H9 (cell line): ENCODE measurements at regions not wholly inside any gene's neighbourhood (a gene's known extent, or its start where the extent isn't known, plus 50 kb on each side); places are given as distances from the start of the nearest gene placed in this dataset.

Source experiments
- DNase-seq: peaks from one replicate; pipeline ENCODE4 v3.0.0-alpha.2; 2017
- H2AFZ ChIP-seq: one replicate; pipeline ENCODE4 v1.6.1; 2013; ENCODE audit warnings: mild to moderate bottlenecking, low read length, control low read depth, moderate library complexity
- H2AK5ac ChIP-seq: 2 replicates; pipeline ENCODE4 v1.6.1; 2013; ENCODE audit warnings: low read length, control low read depth, mixed read lengths; ENCODE audit not compliant: insufficient read length
- H2BK120ac ChIP-seq: one replicate; pipeline ENCODE4 v1.6.1; 2013; ENCODE audit warnings: low read depth, mild to moderate bottlenecking, low read length, control low read depth, inconsistent platforms; ENCODE audit not compliant: poor library complexity, severe bottlenecking
- H2BK12ac ChIP-seq: 2 replicates; pipeline ENCODE4 v1.6.1; 2013; ENCODE audit warnings: low read length, control low read depth, mixed read lengths, low read depth; ENCODE audit not compliant: insufficient read length
- H2BK15ac ChIP-seq: 2 replicates; pipeline ENCODE4 v1.6.1; 2013; ENCODE audit warnings: low read depth, low read length, control low read depth
- H2BK20ac ChIP-seq: one replicate; pipeline ENCODE4 v1.6.1; 2013; ENCODE audit warnings: low read depth, mild to moderate bottlenecking, low read length, control low read depth, inconsistent platforms; ENCODE audit not compliant: poor library complexity, severe bottlenecking
- H2BK5ac ChIP-seq: 2 replicates; pipeline ENCODE4 v1.6.1; 2013; ENCODE audit warnings: low read length, control low read depth, mixed read lengths; ENCODE audit not compliant: insufficient read length
- H3K14ac ChIP-seq: 2 replicates; pipeline ENCODE4 v1.6.1; 2013; ENCODE audit warnings: low read length, control low read depth; ENCODE audit not compliant: insufficient read depth
- H3K18ac ChIP-seq: 2 replicates; pipeline ENCODE4 v1.6.1; 2013; ENCODE audit warnings: low read depth, mild to moderate bottlenecking, mixed read lengths, low read length, control low read depth; ENCODE audit not compliant: insufficient read length
- H3K23ac ChIP-seq: 2 replicates; pipeline ENCODE4 v1.6.1; 2013; ENCODE audit warnings: low read length, control low read depth, mixed read lengths, low read depth; ENCODE audit not compliant: insufficient read length
- H3K23me2 ChIP-seq: 2 replicates; pipeline ENCODE4 v1.6.1; 2013; ENCODE audit warnings: low read depth, mild to moderate bottlenecking, mixed read lengths, low read length, control low read depth; ENCODE audit not compliant: insufficient read length, poor library complexity, severe bottlenecking
- H3K27ac ChIP-seq: 2 replicates; pipeline ENCODE4 v1.5.1; 2013; ENCODE audit warnings: low read length, control low read depth, mixed read lengths, low read depth; ENCODE audit not compliant: insufficient read length
- H3K27me3 ChIP-seq: 2 replicates; pipeline ENCODE4 v1.6.1; 2013; ENCODE audit warnings: low read length, control low read depth, inconsistent platforms; ENCODE audit not compliant: insufficient read depth
- H3K4ac ChIP-seq: 2 replicates; pipeline ENCODE4 v1.6.1; 2013; ENCODE audit warnings: low read depth, mild to moderate bottlenecking, control low read depth, inconsistent platforms, low read length, moderate library complexity
- H3K4me1 ChIP-seq: 2 replicates; pipeline ENCODE4 v1.6.1; 2013; ENCODE audit warnings: low read length, control low read depth, inconsistent platforms; ENCODE audit not compliant: insufficient read depth
- H3K4me2 ChIP-seq: 2 replicates; pipeline ENCODE4 v1.6.1; 2013; ENCODE audit warnings: low read length, control low read depth, mixed read lengths; ENCODE audit not compliant: insufficient read length, insufficient read depth
- H3K56ac ChIP-seq: 2 replicates; pipeline ENCODE4 v1.6.1; 2013; ENCODE audit warnings: low read depth, mild to moderate bottlenecking, mixed read lengths, low read length, control low read depth; ENCODE audit not compliant: insufficient read length
- H3K79me1 ChIP-seq: 2 replicates; pipeline ENCODE4 v1.6.1; 2013; ENCODE audit warnings: low read depth, mild to moderate bottlenecking, moderate library complexity, low read length, control low read depth, inconsistent platforms; ENCODE audit not compliant: insufficient read depth, poor library complexity, severe bottlenecking
- H3K79me2 ChIP-seq: 2 replicates; pipeline ENCODE4 v1.6.1; 2013; ENCODE audit warnings: low read length, control low read depth, inconsistent platforms; ENCODE audit not compliant: insufficient read depth
- H3K9ac ChIP-seq: 2 replicates; pipeline ENCODE4 v1.6.1; 2013; ENCODE audit warnings: low read length, control low read depth, mixed read lengths; ENCODE audit not compliant: insufficient read length; ENCODE audit errors: extremely low read depth
- H3K9me3 ChIP-seq: one replicate; pipeline ENCODE4 v1.6.1; 2013; ENCODE audit warnings: low read depth, low read length, inconsistent platforms; ENCODE audit not compliant: control insufficient read depth
- H3T11ph ChIP-seq: one replicate; pipeline ENCODE4 v1.6.1; 2013; ENCODE audit warnings: mild to moderate bottlenecking, low read length, control low read depth, inconsistent platforms
- H4K20me1 ChIP-seq: one replicate; pipeline ENCODE4 v1.6.1; 2013; ENCODE audit not compliant: control insufficient read depth, insufficient read length, insufficient read depth
- H4K5ac ChIP-seq: 2 replicates; pipeline ENCODE4 v1.6.1; 2013; ENCODE audit warnings: low read depth, mild to moderate bottlenecking, mixed read lengths, low read length, control low read depth; ENCODE audit not compliant: insufficient read length
- H4K8ac ChIP-seq: replicated peaks from 2 replicates; pipeline ENCODE4 v1.6.1; 2013; ENCODE audit warnings: low read length, control low read depth, mixed read lengths, low read depth; ENCODE audit not compliant: insufficient read length
- H4K91ac ChIP-seq: 2 replicates; pipeline ENCODE4 v1.6.1; 2013; ENCODE audit warnings: low read depth, mild to moderate bottlenecking, moderate library complexity, mixed read lengths, low read length, control low read depth; ENCODE audit not compliant: insufficient read length
- H3K27ac Mint-ChIP-seq, 3 experiments: 2 replicates in 2 of 3; 3 replicates in 1 of 3; pipeline ENCODE4 v1.8.0; 2020 to 2021; ENCODE audit warnings: mixed read lengths in 3 of 3, mild to moderate bottlenecking in 1 of 3, moderate library complexity in 1 of 3
- H3K27me3 Mint-ChIP-seq: 2 replicates; pipeline ENCODE4 v1.8.0; 2021; ENCODE audit warnings: low read depth, mild to moderate bottlenecking, moderate library complexity, mixed read lengths
- H3K36me3 Mint-ChIP-seq, 3 experiments: 2 replicates in 2 of 3; 3 replicates in 1 of 3; pipeline ENCODE4 v1.8.0; 2020 to 2021; ENCODE audit warnings: low read depth in 3 of 3, mixed read lengths in 3 of 3; ENCODE audit not compliant: insufficient read depth in 1 of 3
- H3K4me1 Mint-ChIP-seq, 2 experiments: 2 replicates each; pipeline ENCODE4 v1.8.0; 2020; ENCODE audit warnings: mixed read lengths in 2 of 2
- H3K4me3 Mint-ChIP-seq, 2 experiments: 2 replicates in 1 of 2; 3 replicates in 1 of 2; pipeline ENCODE4 v1.8.0; 2020 to 2021; ENCODE audit warnings: mild to moderate bottlenecking in 2 of 2, mixed read lengths in 2 of 2, moderate library complexity in 1 of 2
- H3K9me3 Mint-ChIP-seq, 2 experiments: 2 replicates in 1 of 2; 3 replicates in 1 of 2; pipeline ENCODE4 v1.8.0; 2020; ENCODE audit warnings: mild to moderate bottlenecking in 2 of 2, mixed read lengths in 2 of 2, moderate library complexity in 1 of 2
- CTCF ChIP-seq: fragments of 200-600 bp; sonication (generic); conservative IDR thresholded peaks from 3 replicates; pipeline ENCODE4 v1.8.0; 2021; ENCODE audit warnings: antibody characterized with exemption, mild to moderate bottlenecking
- WGBS: extraction: QIAGEN DNeasy Blood & Tissue Kit; methylation state at CpG from one replicate; pipeline ENCODE4 v1.1.7; 2013; ENCODE audit warnings: missing lambda C conversion rate, low lambda C conversion rate, mixed read lengths; ENCODE audit not compliant: insufficient read length; ENCODE audit errors: extremely low coverage; 5-methylcytosine and 5-hydroxymethylcytosine counted together

- Mint-ChIP-seq H3K36me3 (peaks cover 4 to 23% (median 11%) of the 10 kb centered on the region in 3 experiments), H3K4me3 (no peak overlapping the region), H3K4me1 (no peaks in the 10 kb centered on the region), H3K9me3 (peaks cover 49 to 66% of the 10 kb centered on the region in 2 experiments), H3K27ac (no peak overlapping the region), H3K27me3 (no peaks in the 10 kb centered on the region)
- H4K5ac ChIP-seq, result no peak overlapping the region
- H2BK5ac ChIP-seq, result no peak overlapping the region
- H3K79me1 ChIP-seq, result no peaks in the 10 kb centered on the region
- no peak overlapping the region for H3K56ac ChIP-seq
- H2AFZ ChIP-seq, result no peak overlapping the region
- no peak for TF ChIP-seq CTCF
- H3K4ac ChIP-seq, result no peak overlapping the region
- H3K23me2 ChIP-seq, result no peaks in the 10 kb centered on the region
- no peak overlapping the region for H3K14ac ChIP-seq
- H4K20me1 ChIP-seq, result no peaks in the 10 kb centered on the region
- no peak overlapping the region for H2BK20ac ChIP-seq
- H4K91ac ChIP-seq, result no peak overlapping the region
- no peaks in the 10 kb centered on the region for H3K4me1 ChIP-seq
- no peak overlapping the region for H2BK15ac ChIP-seq
- no peak overlapping the region for H3T11ph ChIP-seq
- no peaks in the 10 kb centered on the region for H3K9me3 ChIP-seq
- no peak overlapping the region for H2AK5ac ChIP-seq
- DNase-seq, result no peak
- no CpG with 5 or more reads among the region's 3 CpGs for WGBS
- H3K9ac ChIP-seq, result no peak overlapping the region
- H3K27ac ChIP-seq, result no peak overlapping the region
- H2BK12ac ChIP-seq, result no peak overlapping the region
- H3K79me2 ChIP-seq, result no peaks in the 10 kb centered on the region
- no peak overlapping the region for H3K18ac ChIP-seq
- no peak overlapping the region for H2BK120ac ChIP-seq
- no peak overlapping the region for H3K4me2 ChIP-seq
- no peaks in the 10 kb centered on the region for H3K27me3 ChIP-seq
- no peak overlapping the region for H4K8ac ChIP-seq
- H3K23ac ChIP-seq, result no peak overlapping the region
These were observed 99.0 kb upstream of the DCAF12L2 start for GRCh38 chrX:126265116-126265515.
